Thoracic aorta (tissue), 2 donors: ENCODE measurements at regions not wholly inside any gene's neighbourhood (a gene's known extent, or its start where the extent isn't known, plus 50 kb on each side); places are given as distances from the start of the nearest gene placed in this dataset.

Experiments
- ATAC-seq: fragments of 150-250 bp; one replicate; pipeline ENCODE4 v1.8.0; 2017; ENCODE audit warnings: low read depth; ENCODE audit not compliant: insufficient number of reproducible peaks, low FRiP score
- DNase-seq: peaks from one replicate; pipeline ENCODE4 v3.0.0-alpha.2; 2020; ENCODE audit warnings: low spot score
- H3K27ac ChIP-seq, 2 donors: fragments of 200-600 bp; sonication (generic); 1 replicate in 1 of 2; 2 replicates in 1 of 2; pipeline ENCODE4 v1.5.1; 2016; ENCODE audit warnings: mild to moderate bottlenecking in 2 of 2, moderate library complexity in 2 of 2
- H3K27me3 ChIP-seq: fragments of 200-600 bp; sonication (generic); replicated peaks from 2 replicates; pipeline ENCODE4 v1.6.0; 2016; ENCODE audit warnings: mild to moderate bottlenecking; ENCODE audit not compliant: insufficient read depth
- H3K36me3 ChIP-seq: fragments of 200-600 bp; sonication (generic); one replicate; pipeline ENCODE4 v1.5.1; 2016
- H3K4me1 ChIP-seq, 2 donors: fragments of 200-600 bp; sonication (generic); 1 replicate in 1 of 2; 2 replicates in 1 of 2; pipeline versions ENCODE4 v1.5.1 to v1.6.0; 2016; ENCODE audit warnings: low read depth in 2 of 2, mild to moderate bottlenecking in 1 of 2; ENCODE audit not compliant: control insufficient read depth in 1 of 2
- H3K4me3 ChIP-seq: fragments of 200-600 bp; sonication (generic); 2 replicates; pipeline ENCODE4 v1.5.1; 2016; ENCODE audit warnings: mild to moderate bottlenecking
- H3K9me3 ChIP-seq: fragments of 200-600 bp; sonication (generic); 2 replicates; pipeline ENCODE4 v1.5.1; 2016
- CTCF ChIP-seq: fragments of 200-600 bp; sonication (generic); IDR thresholded peaks from one replicate; pipeline ENCODE4 v1.5.1; 2019; ENCODE audit warnings: antibody characterized with exemption

DNA sequence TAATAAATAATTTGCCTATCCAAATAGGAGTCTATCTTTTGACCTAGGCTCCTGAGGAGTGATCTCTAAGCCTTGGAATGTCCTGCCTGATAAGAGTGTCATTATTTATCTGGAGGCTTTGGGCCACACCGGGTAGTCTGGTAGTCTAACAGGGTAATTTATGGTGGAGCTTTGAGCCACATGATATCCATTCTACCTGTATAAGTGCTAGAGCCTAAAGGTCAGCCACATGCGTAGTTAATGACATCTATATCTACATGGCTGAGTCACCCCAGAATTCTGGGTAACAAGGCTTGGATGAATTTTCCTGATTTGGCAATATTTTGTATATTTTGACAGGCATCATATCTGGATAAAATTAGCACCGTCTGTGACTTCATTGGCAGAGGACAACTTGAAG lies 681.4 kb downstream of the MCTP2 start:
- no peak for TF ChIP-seq CTCF
- H3K9me3 ChIP-seq: peaks cover 12% of the 10 kb centered on the region
- H3K4me3 ChIP-seq: no peak overlapping the region
- no peaks in the 10 kb centered on the region for H3K36me3 ChIP-seq
- no peaks in the 10 kb centered on the region for H3K4me1 ChIP-seq
- ATAC-seq (no peak), DNase-seq (no peak)
- H3K27me3 ChIP-seq: no peaks in the 10 kb centered on the region
- no peak overlapping the region for H3K27ac ChIP-seq

DNA sequence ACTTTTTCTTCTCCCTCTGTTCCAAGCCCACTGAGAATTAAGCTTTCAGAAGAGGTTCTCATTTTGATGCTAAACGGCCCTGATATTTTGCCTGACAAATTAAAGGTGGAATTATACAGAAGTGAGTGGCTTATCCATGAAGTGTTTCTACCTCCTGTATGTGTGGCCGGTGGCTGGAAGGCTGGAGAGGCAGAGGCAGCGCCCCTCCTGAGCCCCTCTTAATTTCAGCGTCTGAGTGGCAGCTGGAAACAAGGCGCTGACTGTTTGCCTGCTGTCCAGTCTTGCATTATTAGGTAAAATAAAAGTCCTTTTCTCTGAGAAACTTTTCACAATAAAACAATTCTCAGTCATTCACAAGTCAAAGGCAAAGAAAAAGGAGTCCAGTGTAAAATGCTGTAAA lies 685.7 kb downstream of the MCTP2 start:
- H3K4me1 ChIP-seq: no peaks in the 10 kb centered on the region
- no peaks in the 10 kb centered on the region for H3K27me3 ChIP-seq
- H3K9me3 ChIP-seq: no peaks in the 10 kb centered on the region
- no peak for DNase-seq
- ATAC-seq: no peak
- no peak for TF ChIP-seq CTCF
- H3K4me3 ChIP-seq: no peak overlapping the region
- H3K27ac ChIP-seq: no peak overlapping the region
- no peaks in the 10 kb centered on the region for H3K36me3 ChIP-seq

DNA sequence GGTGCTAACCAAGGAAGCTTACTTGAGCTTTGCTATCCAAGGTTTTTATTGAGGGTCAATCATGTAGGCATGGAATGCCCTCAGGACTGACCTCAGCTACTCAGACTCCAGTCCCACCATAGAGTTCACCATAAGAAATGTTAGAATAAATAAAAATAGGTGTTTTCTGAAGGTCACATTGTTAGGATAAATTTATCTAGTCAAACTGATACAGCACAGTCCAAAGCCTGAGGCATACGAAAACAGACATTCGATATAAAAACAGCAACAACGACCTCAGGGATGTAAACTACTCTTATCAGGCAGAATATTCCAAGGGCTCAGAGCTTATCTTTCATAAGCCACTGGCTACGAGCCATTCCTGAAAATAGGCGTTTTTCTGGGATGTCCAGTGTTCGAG lies 690.6 kb downstream of the MCTP2 start:
- TF ChIP-seq CTCF: no peak
- Histone ChIP-seq H3K4me3 (no peak overlapping the region), H3K27me3 (no peaks in the 10 kb centered on the region), H3K4me1 (peaks cover 7 to 21% of the 10 kb centered on the region in 2 donors), H3K36me3 (no peaks in the 10 kb centered on the region), H3K27ac (no peak overlapping the region), H3K9me3 (no peaks in the 10 kb centered on the region)
- DNase-seq: no peak
- ATAC-seq: no peak

GRCh38 chr15:94924057-94924456 lies 692.7 kb downstream of the MCTP2 start:
- no peak overlapping the region for H3K27ac ChIP-seq
- H3K9me3 ChIP-seq: no peaks in the 10 kb centered on the region
- peaks cover 7 to 21% of the 10 kb centered on the region in 2 donors for H3K4me1 ChIP-seq
- ATAC-seq (no peak), DNase-seq (peak; percentile 2)
- H3K4me3 ChIP-seq: no peak overlapping the region
- H3K36me3 ChIP-seq: no peaks in the 10 kb centered on the region
- no peak for TF ChIP-seq CTCF
- H3K27me3 ChIP-seq: no peaks in the 10 kb centered on the region

DNA sequence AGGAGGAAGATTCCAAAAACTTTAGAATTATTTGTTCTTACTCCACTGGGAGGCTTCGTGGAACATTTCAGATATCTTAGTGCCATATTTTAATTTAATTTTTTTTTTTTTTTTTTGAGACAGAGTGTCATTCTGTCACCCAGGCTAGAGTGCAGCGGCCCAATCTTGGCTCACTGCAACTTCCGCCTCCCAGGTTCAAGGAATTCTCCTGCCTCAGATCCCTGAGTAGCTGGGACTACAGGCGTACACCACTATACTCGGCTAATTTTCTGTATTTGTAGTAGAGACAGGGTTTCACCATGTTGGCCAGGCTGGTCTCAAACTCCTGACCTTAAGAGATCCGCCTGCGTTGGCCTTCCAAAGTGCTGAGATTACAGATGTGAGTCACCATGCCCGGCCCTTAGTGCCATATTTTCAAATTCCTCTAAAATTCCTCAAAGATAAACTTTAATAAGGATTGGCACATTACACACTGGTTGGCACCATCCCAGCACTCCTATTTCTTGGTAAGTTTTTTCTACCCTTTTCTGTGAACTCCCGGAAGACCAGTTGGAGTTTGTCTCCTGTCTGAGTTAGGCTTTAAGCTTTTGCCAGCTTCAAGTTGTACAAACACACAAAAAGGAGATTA lies 693.7 kb downstream of the MCTP2 start:
- DNase-seq: no peak
- no peak for ATAC-seq

More for the DNA sequence above, 693.7 kb downstream of the MCTP2 start:
- no peaks in the 10 kb centered on the region for H3K36me3 ChIP-seq
- H3K9me3 ChIP-seq: no peaks in the 10 kb centered on the region
- H3K27me3 ChIP-seq: no peaks in the 10 kb centered on the region
- H3K27ac ChIP-seq: no peak overlapping the region
- no peak for TF ChIP-seq CTCF
- H3K4me1 ChIP-seq: peaks cover 7 to 21% of the 10 kb centered on the region in 2 donors
- H3K4me3 ChIP-seq: no peak overlapping the region
